H1 (cell line): ENCODE measurements at regions not wholly inside any gene's neighbourhood (a gene's known extent, or its start where the extent isn't known, plus 50 kb on each side); places are given as distances from the start of the nearest gene placed in this dataset.

Source experiments
- CTCF ChIA-PET: fragments of 300-600 bp; sonication (Branson Sonifier 250); formaldehyde crosslinking; loops from one replicate; lab custom pipeline; 2021; ENCODE audit not compliant: partially characterized antibody; lab: Charles Lee
- POLR2A ChIA-PET: fragments of 300-600 bp; sonication (Branson Sonifier 250); formaldehyde crosslinking; loops from one replicate; lab custom pipeline; 2021; ENCODE audit warnings: inconsistent platforms; ENCODE audit not compliant: partially characterized antibody; lab: Charles Lee
- DNase-seq, 2 experiments: peaks; one replicate each; pipeline versions ENCODE4 v3.0.0 to v3.0.0-alpha.2; 2010 to 2022; ENCODE audit warnings: low spot score in 2 of 2, low read depth in 1 of 2, mixed read lengths in 1 of 2
- FAIRE-seq: peaks from 2 replicates; lab custom pipeline; 2011; peaks lifted over from hg19 to GRCh38; lab: Jason Lieb, UNC
- H2AFZ ChIP-seq: 2 replicates; pipeline ENCODE4 v1.8.1; 2012; ENCODE audit warnings: low read length, inconsistent platforms
- H2AK5ac ChIP-seq: 2 replicates; pipeline ENCODE4 v1.6.1; 2013; ENCODE audit warnings: low read depth, low read length
- H2BK120ac ChIP-seq: replicated peaks from 2 replicates; pipeline ENCODE3; 2013; ENCODE audit warnings: low read depth, low read length, inconsistent platforms
- H2BK12ac ChIP-seq: 2 replicates; pipeline ENCODE4 v1.6.1; 2013; ENCODE audit warnings: low read depth, low read length
- H2BK15ac ChIP-seq: 2 replicates; pipeline ENCODE4 v1.6.1; 2013; ENCODE audit warnings: low read length
- H2BK20ac ChIP-seq: 2 replicates; pipeline ENCODE4 v1.6.1; 2013; ENCODE audit warnings: low read length
- H2BK5ac ChIP-seq: 2 replicates; pipeline ENCODE4 v1.6.1; 2013; ENCODE audit warnings: low read depth, low read length
- H3K14ac ChIP-seq: 2 replicates; pipeline ENCODE4 v1.6.1; 2013; ENCODE audit warnings: inconsistent platforms; ENCODE audit not compliant: insufficient read length
- H3K18ac ChIP-seq: 2 replicates; pipeline ENCODE4 v1.6.1; 2013; ENCODE audit warnings: low read length; ENCODE audit errors: extremely low read depth
- H3K23ac ChIP-seq: 2 replicates; pipeline ENCODE4 v1.6.1; 2013; ENCODE audit warnings: inconsistent platforms; ENCODE audit not compliant: insufficient read length
- H3K23me2 ChIP-seq: 2 replicates; pipeline ENCODE4 v1.6.1; 2013; ENCODE audit warnings: low read depth, low read length
- H3K27ac ChIP-seq: 2 replicates; pipeline ENCODE4 v1.6.1; 2011; ENCODE audit warnings: low read depth, low read length, inconsistent platforms
- H3K27me3 ChIP-seq, 4 experiments: replicated peaks in 1 of 4; 1 replicate in 1 of 4; 2 replicates in 3 of 4; pipeline versions ENCODE4 v1.6.1 to v1.8.1; 2011 to 2013; ENCODE audit warnings: low read length in 3 of 4, mild to moderate bottlenecking in 3 of 4, inconsistent platforms in 2 of 4, mixed read lengths in 2 of 4, moderate library complexity in 1 of 4; ENCODE audit not compliant: control insufficient read depth in 3 of 4, insufficient read depth in 3 of 4; ENCODE audit errors: extremely low read depth in 1 of 4
- H3K36me3 ChIP-seq, 4 experiments: 2 replicates each; pipeline versions ENCODE4 v1.6.1 to v1.8.1; 2011 to 2013; ENCODE audit warnings: mild to moderate bottlenecking in 4 of 4, low read length in 3 of 4, moderate library complexity in 2 of 4, control low read depth in 1 of 4, inconsistent platforms in 1 of 4; ENCODE audit not compliant: insufficient read depth in 4 of 4, control insufficient read depth in 2 of 4
- H3K4ac ChIP-seq: replicated peaks from 2 replicates; pipeline ENCODE3; 2013; ENCODE audit warnings: low read length, low read depth, mixed read lengths, inconsistent platforms; ENCODE audit not compliant: insufficient read length
- H3K4me1 ChIP-seq, 4 experiments: replicated peaks in 1 of 4; 1 replicate in 1 of 4; 2 replicates in 3 of 4; pipeline versions ENCODE4 v1.6.1 to v1.8.1; 2011 to 2013; ENCODE audit warnings: low read length in 3 of 4, inconsistent platforms in 2 of 4, mixed read lengths in 1 of 4; ENCODE audit not compliant: insufficient read depth in 4 of 4, control insufficient read depth in 3 of 4
- H3K4me2 ChIP-seq, 2 experiments: 2 replicates each; pipeline versions ENCODE4 v1.6.1 to v1.8.1; 2011 to 2013; ENCODE audit warnings: low read depth in 2 of 2, low read length in 2 of 2, control low read depth in 1 of 2, inconsistent platforms in 1 of 2, mild to moderate bottlenecking in 1 of 2; ENCODE audit not compliant: insufficient read depth in 1 of 2
- H3K4me3 ChIP-seq, 4 experiments: fragments of 200-600, 300-600 bp in 1 of 4; sonication (generic), shearing (Covaris generic), sonication (Bioruptor Twin) in 1 of 4; 2 replicates each; pipeline versions ENCODE4 v1.5.1 to v1.8.1; 2011 to 2016; ENCODE audit warnings: low read length in 4 of 4, low read depth in 3 of 4, control low read depth in 2 of 4, inconsistent platforms in 2 of 4, mild to moderate bottlenecking in 2 of 4, mixed read lengths in 1 of 4, moderate library complexity in 1 of 4; ENCODE audit not compliant: insufficient read depth in 2 of 4; ENCODE audit errors: extremely low read depth in 1 of 4
- H3K56ac ChIP-seq: replicated peaks from 2 replicates; pipeline ENCODE3; 2013; ENCODE audit warnings: low read depth, mild to moderate bottlenecking, mixed read lengths, low read length, inconsistent platforms; ENCODE audit not compliant: insufficient read length
- H3K79me1 ChIP-seq: 2 replicates; pipeline ENCODE4 v1.6.1; 2013; ENCODE audit warnings: low read depth, low read length, control low read depth
- H3K79me2 ChIP-seq, 2 experiments: 2 replicates each; pipeline versions ENCODE4 v1.6.1 to v1.8.1; 2012 to 2013; ENCODE audit warnings: low read length in 2 of 2, mild to moderate bottlenecking in 2 of 2, inconsistent platforms in 1 of 2; ENCODE audit not compliant: insufficient read depth in 2 of 2, control insufficient read depth in 1 of 2
- H3K9ac ChIP-seq, 4 experiments: replicated peaks in 1 of 4; 1 replicate in 1 of 4; 2 replicates in 3 of 4; pipeline versions ENCODE4 v1.6.1 to v1.8.1; 2011 to 2013; ENCODE audit warnings: low read depth in 3 of 4, low read length in 3 of 4, control low read depth in 2 of 4, mild to moderate bottlenecking in 2 of 4, moderate library complexity in 2 of 4, inconsistent platforms in 1 of 4; ENCODE audit errors: extremely low read depth in 1 of 4
- H3K9me3 ChIP-seq, 2 experiments: 2 replicates each; pipeline versions ENCODE4 v1.6.1 to v1.8.1; 2012 to 2013; ENCODE audit warnings: mild to moderate bottlenecking in 2 of 2, moderate library complexity in 2 of 2, control low read depth in 1 of 2, inconsistent platforms in 1 of 2, low read depth in 1 of 2, low read length in 1 of 2, mixed read lengths in 1 of 2; ENCODE audit not compliant: insufficient read depth in 2 of 2
- H4K20me1 ChIP-seq, 2 experiments: replicated peaks in 1 of 2; 2 replicates each; pipeline versions ENCODE3 to v1.8.1; 2011 to 2013; ENCODE audit warnings: inconsistent platforms in 2 of 2, low read length in 2 of 2, mild to moderate bottlenecking in 1 of 2; ENCODE audit not compliant: insufficient read depth in 2 of 2, control insufficient read depth in 1 of 2
- H4K5ac ChIP-seq: 2 replicates; pipeline ENCODE4 v1.6.1; 2013; ENCODE audit warnings: low read length, low read depth, mixed read lengths, inconsistent platforms; ENCODE audit not compliant: insufficient read length
- H4K8ac ChIP-seq: 2 replicates; pipeline ENCODE4 v1.8.0; 2013; ENCODE audit warnings: mild to moderate bottlenecking, moderate library complexity, low read length, inconsistent platforms; ENCODE audit not compliant: insufficient read depth; ENCODE audit errors: extremely low read depth
- H4K91ac ChIP-seq: replicated peaks from 2 replicates; pipeline ENCODE3; 2013; ENCODE audit warnings: low read length, mixed read lengths, inconsistent platforms; ENCODE audit not compliant: insufficient read length
- EP300 ChIP-seq, 2 experiments: IDR thresholded peaks; 1 replicate in 1 of 2; 2 replicates in 1 of 2; pipeline ENCODE4 v1.6.1; 2011 to 2012; ENCODE audit warnings: low read depth in 2 of 2, low read length in 2 of 2, mild to moderate bottlenecking in 2 of 2, borderline replicate concordance in 1 of 2, inconsistent platforms in 1 of 2, moderate library complexity in 1 of 2
- FOSL1 ChIP-seq: IDR thresholded peaks from 2 replicates; pipeline ENCODE4 v1.6.1; 2011; ENCODE audit warnings: mild to moderate bottlenecking, low read depth, low read length, moderate library complexity; ENCODE audit not compliant: insufficient read depth
- GABPA ChIP-seq: IDR thresholded peaks from 2 replicates; pipeline ENCODE4 v1.6.1; 2011; ENCODE audit warnings: mild to moderate bottlenecking, low read length, moderate library complexity, borderline replicate concordance; ENCODE audit not compliant: insufficient read depth
- HDAC6 ChIP-seq: IDR thresholded peaks from one replicate; pipeline ENCODE4 v1.7.1; 2012; ENCODE audit warnings: low read depth, mild to moderate bottlenecking, inconsistent platforms, low read length, moderate library complexity
- JUN ChIP-seq: IDR thresholded peaks from 2 replicates; pipeline ENCODE4 v1.6.1; 2011; ENCODE audit warnings: low read depth, mild to moderate bottlenecking, improper control_type of control experiment, low read length
- KDM1A ChIP-seq: fragments of 200-600, 300-600 bp; sonication (generic); IDR thresholded peaks from 2 replicates; pipeline ENCODE4 v1.7.1; 2016; ENCODE audit warnings: mild to moderate bottlenecking, low read length, borderline replicate concordance
- RAD21 ChIP-seq, 2 experiments: IDR thresholded peaks in 1 of 2; conservative IDR thresholded peaks in 1 of 2; 2 replicates each; pipeline ENCODE4 v1.6.1; 2011; ENCODE audit warnings: low read depth in 2 of 2, low read length in 2 of 2, improper control_type of control experiment in 1 of 2, inconsistent platforms in 1 of 2, mild to moderate bottlenecking in 1 of 2, moderate library complexity in 1 of 2
- RFX5 ChIP-seq: IDR thresholded peaks from 2 replicates; pipeline ENCODE4 v1.6.1; 2011; ENCODE audit warnings: low read depth, low read length, improper control_type of control experiment, borderline replicate concordance
- SIRT6 ChIP-seq: IDR thresholded peaks from one replicate; pipeline ENCODE4 v1.7.1; 2012; ENCODE audit warnings: low read length, inconsistent platforms
- WGBS, 2 experiments: shearing (Covaris generic) in 1 of 2; methylation state at CpG; one replicate each; pipeline versions ENCODE4 v1.1.6 to v1.1.7; 2013 to 2015; ENCODE audit warnings: low lambda C conversion rate in 2 of 2, mixed read lengths in 2 of 2, inconsistent platforms in 1 of 2, low coverage in 1 of 2, missing lambda C conversion rate in 1 of 2; ENCODE audit not compliant: insufficient replicate concordance in 2 of 2, insufficient coverage in 1 of 2, insufficient read length in 1 of 2; ENCODE audit errors: extremely low coverage in 1 of 2, missing lambda C conversion rate in 1 of 2; 5-methylcytosine and 5-hydroxymethylcytosine counted together
- TF ChIP-seq, protein P1 (sequence below), 3 experiments: IDR thresholded peaks; 1 replicate in 2 of 3; 2 replicates in 1 of 3; pipeline versions ENCODE4 v1.5.1 to v1.6.1; 2011; ENCODE audit warnings: low read length in 3 of 3, mild to moderate bottlenecking in 3 of 3, inconsistent platforms in 2 of 3, low read depth in 1 of 3, moderate library complexity in 1 of 3; ENCODE audit not compliant: insufficient read depth in 1 of 3; ENCODE audit errors: control extremely low read depth in 1 of 3

GRCh38 chr6:168908887-168909286 lies 344.8 kb downstream of the THBS2 start:
- FAIRE-seq, result no peak

More at GRCh38 chr6:168908887-168909286, 344.8 kb downstream of the THBS2 start:
- Histone ChIP-seq H3K56ac (no peak overlapping the region), H2BK12ac (no peak overlapping the region), H4K20me1 (no peaks in the 10 kb centered on the region), H3K79me1 (no peaks in the 10 kb centered on the region), H3K18ac (no peak overlapping the region), H4K91ac (no peak overlapping the region), H4K8ac (no peak overlapping the region), H2BK5ac (no peak overlapping the region), H3K23me2 (no peaks in the 10 kb centered on the region), H2BK120ac (no peak overlapping the region), H3K4me1 (peaks cover 0 to 5% (median 2%) of the 10 kb centered on the region in 4 experiments; a peak in 2 of 7 replicates), H3K4me2 (no peak overlapping the region), H3K23ac (no peak overlapping the region), H3K9ac (no peak overlapping the region), H3K14ac (no peak overlapping the region), H3K79me2 (no peaks in the 10 kb centered on the region), H2AK5ac (no peak overlapping the region), H3K4me3 (no peak overlapping the region), H3K27me3 (no peaks in the 10 kb centered on the region; a peak in 1 of 7 replicates), H3K9me3 (peaks cover 13 to 27% of the 10 kb centered on the region in 2 experiments), H2AFZ (no peak overlapping the region), H4K5ac (no peak overlapping the region), H2BK15ac (no peak overlapping the region), H3K36me3 (peaks cover 0 to 5% (median 0%) of the 10 kb centered on the region in 4 experiments; a peak in 2 of 8 replicates), H3K4ac (no peak overlapping the region), H3K27ac (no peak overlapping the region), H2BK20ac (no peak overlapping the region)
- CTCF ChIA-PET, result interaction anchor here (0.6 kb wide), 1 partner anchor 570 kb away, joined by 4 read pairs; no protein-coding TSS in a partner anchor
- 91% methylated on average over 5 of the region's 5 CpGs; no CpG with 5 or more reads in 1 of the 2 experiments for whole genome bisulfite sequencing, 2 experiments
- POLR2A ChIA-PET, result no interaction called here
- DNase-seq, result no peak
- TF ChIP-seq, protein P1, sequence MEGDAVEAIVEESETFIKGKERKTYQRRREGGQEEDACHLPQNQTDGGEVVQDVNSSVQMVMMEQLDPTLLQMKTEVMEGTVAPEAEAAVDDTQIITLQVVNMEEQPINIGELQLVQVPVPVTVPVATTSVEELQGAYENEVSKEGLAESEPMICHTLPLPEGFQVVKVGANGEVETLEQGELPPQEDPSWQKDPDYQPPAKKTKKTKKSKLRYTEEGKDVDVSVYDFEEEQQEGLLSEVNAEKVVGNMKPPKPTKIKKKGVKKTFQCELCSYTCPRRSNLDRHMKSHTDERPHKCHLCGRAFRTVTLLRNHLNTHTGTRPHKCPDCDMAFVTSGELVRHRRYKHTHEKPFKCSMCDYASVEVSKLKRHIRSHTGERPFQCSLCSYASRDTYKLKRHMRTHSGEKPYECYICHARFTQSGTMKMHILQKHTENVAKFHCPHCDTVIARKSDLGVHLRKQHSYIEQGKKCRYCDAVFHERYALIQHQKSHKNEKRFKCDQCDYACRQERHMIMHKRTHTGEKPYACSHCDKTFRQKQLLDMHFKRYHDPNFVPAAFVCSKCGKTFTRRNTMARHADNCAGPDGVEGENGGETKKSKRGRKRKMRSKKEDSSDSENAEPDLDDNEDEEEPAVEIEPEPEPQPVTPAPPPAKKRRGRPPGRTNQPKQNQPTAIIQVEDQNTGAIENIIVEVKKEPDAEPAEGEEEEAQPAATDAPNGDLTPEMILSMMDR (IDR thresholded peaks at IDR 0.05; ENCODE audit: control extremely low read depth in 1 of 3, insufficient read depth in 1 of 3, low read depth in 1 of 3, low read length in 3 of 3), result no peak
- TF ChIP-seq EP300 (IDR thresholded peaks at IDR 0.05; ENCODE audit: borderline replicate concordance in 1 of 2, low read depth in 2 of 2, low read length in 2 of 2), result no peak
- no peak for TF ChIP-seq KDM1A
- TF ChIP-seq RFX5, result no peak
- TF ChIP-seq JUN, result no peak
- TF ChIP-seq FOSL1, result no peak
- TF ChIP-seq GABPA, result no peak
- TF ChIP-seq SIRT6, result no peak
- no peak for TF ChIP-seq HDAC6
- TF ChIP-seq RAD21 (IDR thresholded peaks at IDR 0.05 in 1 of 2, conservative IDR thresholded peaks at IDR 0.05 in 1 of 2; ENCODE audit: low read depth in 2 of 2, low read length in 2 of 2), result no peak
